OCI-LY7 (cell line): ENCODE measurements at regions not wholly inside any gene's neighbourhood (a gene's known extent, or its start where the extent isn't known, plus 50 kb on each side); places are given as distances from the start of the nearest gene placed in this dataset.

Experiments
- BruUV-seq: library from RNA; stranded (reverse); fragments of 400-500 nt; replicated peaks from 2 replicates; lab custom pipeline; 2021; lab: Mats Ljungman, UMichigan
- CTCF ChIA-PET: fragments of 300-600 bp; sonication (Branson Sonifier 250); formaldehyde crosslinking; loops from one replicate; lab custom pipeline; 2022; ENCODE audit warnings: antibody characterized with exemption; ENCODE audit not compliant: unreplicated experiment; lab: Charles Lee
- POLR2A ChIA-PET: fragments of 300-600 bp; sonication (Branson Sonifier 250); formaldehyde crosslinking; loops from one replicate; lab custom pipeline; 2022; ENCODE audit warnings: antibody characterized with exemption; lab: Charles Lee
- DNase-seq: peaks from one replicate; pipeline ENCODE4 v3.0.0-alpha.2; 2015; ENCODE audit warnings: low spot score
- H2AFZ ChIP-seq: fragments of 200-600 bp; sonication (generic), shearing (Covaris generic); 2 replicates; pipeline ENCODE4 v1.6.1; 2014; ENCODE audit warnings: mild to moderate bottlenecking, antibody characterized with exemption, low read length, moderate library complexity
- H3K27ac ChIP-seq: fragments of 200-600 bp; sonication (generic); 2 replicates; pipeline ENCODE4 v1.5.1; 2014; ENCODE audit warnings: mixed run types, low read depth, mild to moderate bottlenecking, moderate library complexity, low read length, inconsistent platforms; ENCODE audit not compliant: poor library complexity, severe bottlenecking
- H3K36me3 ChIP-seq: fragments of 200-600 bp; sonication (generic); 2 replicates; pipeline ENCODE4 v1.6.1; 2014; ENCODE audit warnings: mild to moderate bottlenecking, antibody characterized with exemption, low read length, moderate library complexity, mixed read lengths; ENCODE audit not compliant: insufficient read depth
- H3K4me1 ChIP-seq: fragments of 200-600 bp; sonication (generic); 2 replicates; pipeline ENCODE4 v1.5.1; 2014; ENCODE audit warnings: mild to moderate bottlenecking, low read length; ENCODE audit not compliant: insufficient read depth, poor library complexity, severe bottlenecking
- H3K4me2 ChIP-seq: fragments of 200-600 bp; sonication (generic); 2 replicates; pipeline ENCODE4 v1.6.1; 2014; ENCODE audit warnings: mild to moderate bottlenecking, low read length
- H3K4me3 ChIP-seq: fragments of 200-600 bp; sonication (generic); 2 replicates; pipeline ENCODE4 v1.5.1; 2014; ENCODE audit warnings: mild to moderate bottlenecking, low read depth, low read length; ENCODE audit not compliant: poor library complexity, severe bottlenecking
- H3K79me2 ChIP-seq: fragments of 200-600 bp; sonication (generic); 2 replicates; pipeline ENCODE4 v1.6.1; 2016; ENCODE audit warnings: low read depth, mild to moderate bottlenecking, low read length, moderate library complexity, mixed read lengths; ENCODE audit not compliant: insufficient read depth
- H3K9me2 ChIP-seq: fragments of 200-600 bp; sonication (generic); 2 replicates; pipeline ENCODE4 v1.6.1; 2016; ENCODE audit warnings: mild to moderate bottlenecking, low read length, mixed read lengths; ENCODE audit not compliant: insufficient read depth
- H3K9me3 ChIP-seq: fragments of 200-600 bp; sonication (generic); 2 replicates; pipeline ENCODE4 v1.6.1; 2014; ENCODE audit warnings: mild to moderate bottlenecking, mixed run types, low read length, mixed read lengths
- H4K20me1 ChIP-seq: fragments of 200-600 bp; sonication (generic); 2 replicates; pipeline ENCODE4 v1.6.1; 2014; ENCODE audit warnings: mild to moderate bottlenecking, antibody characterized with exemption, low read length, moderate library complexity, mixed read lengths; ENCODE audit not compliant: insufficient read depth
- CTCF ChIP-seq: fragments of 200-600 bp; sonication (generic); conservative IDR thresholded peaks from 2 replicates; pipeline ENCODE4 v1.5.1; 2014; ENCODE audit warnings: mild to moderate bottlenecking, antibody characterized with exemption, low read length, moderate library complexity, mixed read lengths
- EZH2phosphoT487 ChIP-seq: fragments of 200-600 bp; sonication (generic); IDR thresholded peaks from 2 replicates; pipeline ENCODE4 v1.6.1; 2018; ENCODE audit warnings: low read depth, borderline replicate concordance, mild to moderate bottlenecking, mixed run types, antibody characterized with exemption, low read length, moderate library complexity, mixed read lengths
- intact Hi-C: fragments of 100-400 bp; cut with micrococcal nuclease; formaldehyde crosslinking; loops from one replicate; pipeline ENCODE4 v1.10.0; 2022; ENCODE audit not compliant: unreplicated experiment

GRCh38 chr14:46008348-46008747 is 643.2 kb downstream of the RPL10L start:
- H3K79me2 ChIP-seq = no peaks in the 10 kb centered on the region
- no peak overlapping the region for H3K4me3 ChIP-seq
- H3K4me1 ChIP-seq = no peaks in the 10 kb centered on the region
- 0 out of 2 replicates have a peak, but pooled peaks cover 3% of the 10 kb centered on the region for H3K9me2 ChIP-seq
- no peaks in the 10 kb centered on the region for H3K9me3 ChIP-seq
- intact Hi-C loops = no loop called here
- H2AFZ ChIP-seq = no peak overlapping the region
- DNase-seq = no peak
- no peak overlapping the region for H3K4me2 ChIP-seq
- TF ChIP-seq EZH2phosphoT487 (no peak), CTCF (no peak)
- ChIA-PET POLR2A (interaction anchor here (0.6 to 1.2 kb wide), 2 partner anchors 9 to 429 kb away, joined by 3 to 4 read pairs; no protein-coding TSS in a partner anchor), CTCF (no interaction called here)
- no TSS peak for BruUV-seq
- H3K27ac ChIP-seq = no peak overlapping the region
- H4K20me1 ChIP-seq = no peaks in the 10 kb centered on the region
- no peaks in the 10 kb centered on the region for H3K36me3 ChIP-seq

- H3K79me2 ChIP-seq = no peaks in the 10 kb centered on the region
- H3K36me3 ChIP-seq = no peaks in the 10 kb centered on the region
- BruUV-seq = no TSS peak
- H3K4me3 ChIP-seq = no peak overlapping the region
- no peak overlapping the region for H3K4me2 ChIP-seq
- no peak for TF ChIP-seq CTCF
- TF ChIP-seq EZH2phosphoT487 = no peak
- H2AFZ ChIP-seq = no peak overlapping the region
- H3K4me1 ChIP-seq = no peaks in the 10 kb centered on the region
- ChIA-PET CTCF (no interaction called here), POLR2A (interaction anchor here (1.1 kb wide), 1 partner anchor 10 kb away, joined by 3 read pairs; no protein-coding TSS in a partner anchor)
- 0 out of 2 replicates have a peak, but pooled peaks cover 3% of the 10 kb centered on the region for H3K9me2 ChIP-seq
- H3K9me3 ChIP-seq = no peaks in the 10 kb centered on the region
- H3K27ac ChIP-seq = no peak overlapping the region
- no peak for DNase-seq
- no peaks in the 10 kb centered on the region for H4K20me1 ChIP-seq
- intact Hi-C loops = no loop called here
Observed at GRCh38 chr14:45998554-45998953, 653.0 kb downstream of the RPL10L start.

- Histone ChIP-seq H3K79me2 (no peaks in the 10 kb centered on the region), H3K4me1 (no peaks in the 10 kb centered on the region), H3K9me3 (no peaks in the 10 kb centered on the region), H4K20me1 (no peaks in the 10 kb centered on the region), H2AFZ (no peak overlapping the region), H3K27ac (no peak overlapping the region), H3K36me3 (no peaks in the 10 kb centered on the region), H3K9me2 (no peaks in the 10 kb centered on the region), H3K4me2 (no peak overlapping the region), H3K4me3 (no peak overlapping the region)
- CTCF ChIA-PET = no interaction called here
- intact Hi-C loops = no loop called here
- BruUV-seq = no TSS peak
- no peak for TF ChIP-seq EZH2phosphoT487
- TF ChIP-seq CTCF = peak; percentile 58
- peak; percentile 1 for DNase-seq
- POLR2A ChIA-PET = interaction anchor here (0.8 kb wide), 1 partner anchor 584 kb away, joined by 3 read pairs; no protein-coding TSS in a partner anchor
Observed at GRCh38 chr14:45990252-45990651, 661.3 kb downstream of the RPL10L start.
